Mucosa of descending colon (tissue), 3 donors: ENCODE measurements at regions not wholly inside any gene's neighbourhood (a gene's known extent, or its start where the extent isn't known, plus 50 kb on each side); places are given as distances from the start of the nearest gene placed in this dataset.

Experiments used
- ATAC-seq: fragments of 200-7000 bp; cut with Tn5 transposase; one replicate; pipeline ENCODE4 v1.9.1; 2020; ENCODE audit warnings: mild to moderate bottlenecking, moderate library complexity
- DNase-seq, 3 donors: peaks; one replicate each; pipeline ENCODE4 v3.0.0-alpha.2; 2020
- H3K36me3 ChIP-seq: fragments of 200-600 bp; one replicate; pipeline ENCODE4 v1.8.0; 2021; ENCODE audit warnings: low read depth, mild to moderate bottlenecking
- H3K4me1 ChIP-seq: fragments of 200-600 bp; one replicate; pipeline ENCODE4 v1.8.0; 2021; ENCODE audit warnings: low read depth, mild to moderate bottlenecking
- H3K4me3 ChIP-seq: fragments of 200-600 bp; one replicate; pipeline ENCODE4 v1.8.0; 2021; ENCODE audit warnings: mild to moderate bottlenecking
- H3K9me3 ChIP-seq: fragments of 200-600 bp; one replicate; pipeline ENCODE4 v1.8.0; 2021; ENCODE audit warnings: mild to moderate bottlenecking
- intact Hi-C, 2 donors: fragments of 100-400 bp; cut with DNase I in 1 of 2; cut with micrococcal nuclease in 1 of 2; formaldehyde crosslinking; loops; one replicate each; pipeline versions ENCODE4 v1.11.0 to v1.11.1; 2022; cut with DNase I, micrococcal nuclease
- TF ChIP-seq, protein P1 (sequence below): fragments of 200-600 bp; IDR thresholded peaks from one replicate; pipeline ENCODE4 v1.8.0; 2022; ENCODE audit warnings: antibody characterized with exemption, mild to moderate bottlenecking
- donor health status: DM: no; HTN: no; CAD: no; lungs with moderate emphysema.
- donor health status: DM: no; HTN: no; CAD: no.
- donor health status: DM: no; HTN: yes; CAD: no.

DNA sequence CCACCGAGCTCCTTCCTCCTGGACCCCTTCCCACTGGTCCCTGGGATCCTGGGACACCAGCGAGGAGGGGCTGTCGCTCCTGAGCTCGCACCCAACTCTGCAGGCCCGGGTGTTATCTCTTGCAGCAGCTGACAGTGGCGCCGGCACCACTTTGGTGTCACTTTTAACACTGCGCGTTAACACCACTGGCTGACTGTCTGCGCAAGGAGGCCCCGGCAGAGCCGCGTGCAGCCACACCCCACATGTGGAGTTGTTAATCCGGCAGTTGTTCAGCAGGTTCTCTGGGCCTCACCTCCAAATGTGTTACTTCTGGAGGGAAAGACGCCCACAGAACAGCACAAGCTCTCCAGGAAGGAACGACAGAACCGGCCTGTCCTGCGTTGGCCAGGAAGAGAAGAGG lies 155.0 kb upstream of the GLI2 start:
- peak; percentile 14 for ATAC-seq
- Histone ChIP-seq H3K9me3 (no peaks in the 10 kb centered on the region), H3K36me3 (no peaks in the 10 kb centered on the region), H3K4me1 (peaks cover 9% of the 10 kb centered on the region), H3K4me3 (no peak overlapping the region)
- TF ChIP-seq, protein P1, sequence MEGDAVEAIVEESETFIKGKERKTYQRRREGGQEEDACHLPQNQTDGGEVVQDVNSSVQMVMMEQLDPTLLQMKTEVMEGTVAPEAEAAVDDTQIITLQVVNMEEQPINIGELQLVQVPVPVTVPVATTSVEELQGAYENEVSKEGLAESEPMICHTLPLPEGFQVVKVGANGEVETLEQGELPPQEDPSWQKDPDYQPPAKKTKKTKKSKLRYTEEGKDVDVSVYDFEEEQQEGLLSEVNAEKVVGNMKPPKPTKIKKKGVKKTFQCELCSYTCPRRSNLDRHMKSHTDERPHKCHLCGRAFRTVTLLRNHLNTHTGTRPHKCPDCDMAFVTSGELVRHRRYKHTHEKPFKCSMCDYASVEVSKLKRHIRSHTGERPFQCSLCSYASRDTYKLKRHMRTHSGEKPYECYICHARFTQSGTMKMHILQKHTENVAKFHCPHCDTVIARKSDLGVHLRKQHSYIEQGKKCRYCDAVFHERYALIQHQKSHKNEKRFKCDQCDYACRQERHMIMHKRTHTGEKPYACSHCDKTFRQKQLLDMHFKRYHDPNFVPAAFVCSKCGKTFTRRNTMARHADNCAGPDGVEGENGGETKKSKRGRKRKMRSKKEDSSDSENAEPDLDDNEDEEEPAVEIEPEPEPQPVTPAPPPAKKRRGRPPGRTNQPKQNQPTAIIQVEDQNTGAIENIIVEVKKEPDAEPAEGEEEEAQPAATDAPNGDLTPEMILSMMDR = no peak
- DNase-seq = no peak
- intact Hi-C loops = no loop called here

DNA sequence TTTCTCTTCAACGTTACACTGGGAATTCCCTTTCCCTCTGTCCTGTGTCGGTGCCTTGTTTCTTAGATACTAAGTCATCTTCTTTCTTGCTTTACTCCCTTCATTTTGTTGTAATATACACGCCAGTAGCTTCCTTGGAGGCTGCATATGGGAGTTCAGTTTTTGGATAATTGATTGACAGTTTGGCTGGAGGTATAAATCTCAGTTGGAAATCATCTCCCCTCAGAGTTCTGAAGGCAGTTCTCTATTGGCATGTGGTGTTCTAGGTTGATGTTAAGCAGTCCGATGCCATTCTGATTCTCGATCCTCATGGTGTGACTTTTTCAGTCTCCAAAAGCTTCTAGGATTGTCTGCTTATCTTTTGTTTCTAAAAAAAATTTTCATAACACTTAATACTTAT lies 152.5 kb upstream of the GLI2 start:
- Histone ChIP-seq H3K36me3 (no peaks in the 10 kb centered on the region), H3K9me3 (no peaks in the 10 kb centered on the region), H3K4me1 (no peaks in the 10 kb centered on the region), H3K4me3 (no peak overlapping the region)
- no peak for DNase-seq
- ATAC-seq = no peak
- intact Hi-C loops = no loop called here
- TF ChIP-seq, protein P1 = no peak

DNA sequence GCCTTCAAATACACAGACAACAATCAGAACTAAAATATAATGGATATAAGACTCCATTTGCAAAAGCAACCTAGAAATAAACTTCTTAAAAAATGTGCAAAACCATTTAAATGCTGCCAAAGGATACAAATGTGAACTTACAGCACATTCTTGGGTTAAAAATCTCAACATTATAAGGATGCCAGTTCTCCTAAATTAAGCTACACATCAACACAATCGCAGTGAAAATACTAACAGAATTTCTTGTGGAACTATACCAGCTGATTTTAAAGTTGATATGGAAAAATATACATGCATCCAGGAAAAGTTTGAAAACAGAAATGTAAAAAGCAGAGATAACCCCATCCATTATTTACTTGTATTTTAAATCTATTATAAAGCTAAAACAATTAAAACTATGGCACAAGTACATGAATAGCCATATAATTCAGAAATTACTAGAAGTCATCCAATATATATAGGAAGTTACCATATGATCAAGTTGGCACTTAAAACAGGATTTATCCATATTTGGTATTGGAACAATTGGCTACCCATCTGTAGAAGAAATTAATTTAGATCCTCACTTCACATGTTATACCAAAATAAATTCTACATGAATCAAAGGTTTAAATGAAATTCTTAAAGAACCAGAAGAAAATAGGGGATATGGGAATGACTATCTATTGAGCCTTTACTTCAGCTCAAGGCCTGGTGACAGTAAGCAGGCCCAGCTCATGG lies 151.7 kb upstream of the GLI2 start:
- Histone ChIP-seq H3K36me3 (no peaks in the 10 kb centered on the region), H3K9me3 (no peaks in the 10 kb centered on the region), H3K4me3 (no peak overlapping the region), H3K4me1 (no peaks in the 10 kb centered on the region)
- TF ChIP-seq, protein P1 = no peak
- intact Hi-C loops = no loop called here
- DNase-seq (no peak), ATAC-seq (no peak)

DNA sequence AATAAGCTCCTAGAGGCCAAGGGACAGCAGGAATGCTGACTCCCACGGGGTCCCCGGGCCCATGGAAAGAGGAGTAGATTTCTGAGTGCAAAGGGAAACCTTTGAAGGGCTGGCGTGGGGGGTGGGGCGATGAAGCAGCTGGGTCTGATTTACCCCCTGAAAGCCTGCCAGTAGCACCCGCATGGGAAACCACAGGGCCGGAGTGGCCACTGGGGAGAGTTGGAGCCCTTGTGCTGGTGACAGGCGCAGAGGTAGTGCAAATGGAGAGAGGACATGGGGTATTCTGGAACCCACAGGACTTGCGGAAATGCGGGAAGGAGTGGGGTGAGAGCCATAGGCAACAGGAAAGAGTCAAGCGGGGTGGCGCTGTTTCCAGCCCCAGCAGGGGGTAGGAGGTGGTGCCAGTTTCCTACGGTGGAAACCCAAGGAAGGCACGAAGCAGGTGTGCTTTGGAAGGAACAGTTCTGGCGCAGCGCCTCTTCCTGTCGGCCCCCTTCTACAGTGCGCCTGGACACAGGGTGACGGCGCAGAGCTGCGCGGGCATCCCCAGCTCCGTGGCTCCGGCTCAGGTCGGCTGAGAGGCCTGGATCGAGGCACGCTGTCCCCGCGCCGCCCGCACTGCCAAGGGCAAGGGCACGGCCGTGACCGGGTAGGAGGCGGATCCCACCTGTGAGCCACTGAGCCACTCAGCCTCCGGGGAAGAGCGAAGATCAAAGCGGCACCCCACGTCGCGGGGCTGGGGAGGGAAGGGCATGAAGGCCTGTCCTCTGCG lies 149.0 kb upstream of the GLI2 start:
- H3K4me3 ChIP-seq = no peak overlapping the region
- H3K36me3 ChIP-seq = no peaks in the 10 kb centered on the region
- intact Hi-C loops = no loop called here
- no peaks in the 10 kb centered on the region for H3K9me3 ChIP-seq
- H3K4me1 ChIP-seq = no peaks in the 10 kb centered on the region
- TF ChIP-seq, protein P1 = no peak
- ATAC-seq (peak; percentile 51), DNase-seq (peak in 1 of 3 donors; percentile 41)

DNA sequence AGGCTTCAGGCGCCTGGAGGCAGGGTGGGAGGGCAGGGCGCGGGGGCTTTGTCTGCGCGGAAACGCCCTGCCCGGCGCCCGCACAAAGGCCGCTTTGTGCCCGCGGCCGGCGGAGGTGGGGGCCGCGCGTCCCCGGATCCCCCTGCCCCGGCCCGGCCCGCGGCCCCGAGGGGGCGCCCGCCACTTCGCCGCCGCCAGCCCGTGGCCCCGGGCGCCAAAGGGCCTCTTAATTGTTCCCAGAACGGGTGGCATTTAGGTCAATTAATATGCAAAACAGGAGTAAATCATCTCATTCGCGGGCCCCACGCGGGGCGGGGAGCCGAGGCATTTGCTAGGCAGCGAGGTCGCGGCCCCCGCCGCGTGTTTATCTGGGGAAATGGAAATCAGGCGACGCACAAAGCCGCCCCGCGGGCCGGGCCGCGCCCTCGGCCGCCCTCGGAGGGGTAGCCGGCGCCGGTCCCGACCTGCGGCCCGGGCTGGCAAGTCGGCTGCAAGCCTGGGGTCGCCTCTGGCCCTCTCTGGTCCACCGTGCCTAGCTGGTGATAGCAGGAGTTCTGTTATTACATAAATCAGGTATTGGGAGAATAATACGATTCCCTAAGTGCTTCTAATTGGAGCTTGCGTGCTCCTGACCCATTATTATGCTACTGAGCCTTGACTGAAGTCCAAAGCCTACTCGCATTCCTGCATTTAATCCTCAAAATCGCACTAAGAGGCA lies 148.2 kb upstream of the GLI2 start:
- Histone ChIP-seq H3K36me3 (no peaks in the 10 kb centered on the region), H3K9me3 (no peaks in the 10 kb centered on the region), H3K4me1 (no peaks in the 10 kb centered on the region), H3K4me3 (no peak overlapping the region)
- no peak for ATAC-seq
- TF ChIP-seq, protein P1 = no peak
- peak in 1 of 3 donors; percentile 40 for DNase-seq
- intact Hi-C loops = no loop called here
